Osteoblast (primary cell): ENCODE measurements at regions not wholly inside any gene's neighbourhood (a gene's known extent, or its start where the extent isn't known, plus 50 kb on each side); places are given as distances from the start of the nearest gene placed in this dataset.

Source experiments
- DNase-seq: peaks from one replicate; pipeline ENCODE4 v3.0.0; 2011; ENCODE audit warnings: low spot score, mixed read lengths; ENCODE audit not compliant: insufficient read length; ENCODE audit errors: missing footprints
- H2AFZ ChIP-seq: 2 replicates; pipeline ENCODE4 v1.6.0; 2011; ENCODE audit warnings: mild to moderate bottlenecking, low read length
- H3K27ac ChIP-seq: 2 replicates; pipeline ENCODE4 v1.5.1; 2011; ENCODE audit warnings: mild to moderate bottlenecking, low read depth, low read length, moderate library complexity
- H3K27me3 ChIP-seq: 2 replicates; pipeline ENCODE4 v1.6.0; 2012; ENCODE audit warnings: mild to moderate bottlenecking, control low read depth, inconsistent platforms, low read length, moderate library complexity; ENCODE audit not compliant: insufficient read depth
- H3K36me3 ChIP-seq: 2 replicates; pipeline ENCODE4 v1.5.1; 2011; ENCODE audit warnings: mild to moderate bottlenecking, low read length, control low read depth, moderate library complexity; ENCODE audit not compliant: insufficient read depth
- H3K4me1 ChIP-seq: 2 replicates; pipeline ENCODE4 v1.5.1; 2011; ENCODE audit warnings: mild to moderate bottlenecking, low read length, control low read depth, moderate library complexity; ENCODE audit not compliant: insufficient read depth
- H3K4me2 ChIP-seq: 2 replicates; pipeline ENCODE4 v1.6.0; 2011; ENCODE audit warnings: mild to moderate bottlenecking, low read length; ENCODE audit not compliant: insufficient read depth
- H3K4me3 ChIP-seq: fragments of 200-600 bp; sonication (generic); 3 replicates; pipeline ENCODE4 v1.5.1; 2012; ENCODE audit warnings: mild to moderate bottlenecking, low read length, inconsistent platforms; ENCODE audit not compliant: insufficient read depth
- H3K79me2 ChIP-seq: 2 replicates; pipeline ENCODE4 v1.6.0; 2012; ENCODE audit warnings: mild to moderate bottlenecking, low read length, control low read depth, inconsistent platforms; ENCODE audit not compliant: insufficient read depth
- H3K9me3 ChIP-seq: 2 replicates; pipeline ENCODE4 v1.5.1; 2011; ENCODE audit warnings: low read depth, low read length, control low read depth
- H4K20me1 ChIP-seq: 2 replicates; pipeline ENCODE4 v1.6.0; 2012; ENCODE audit warnings: mild to moderate bottlenecking, low read length, control low read depth; ENCODE audit not compliant: insufficient read depth
- TF ChIP-seq, protein P1 (sequence below): IDR thresholded peaks from 2 replicates; pipeline ENCODE4 v1.5.1; 2011; ENCODE audit warnings: mild to moderate bottlenecking, low read depth, low read length, moderate library complexity; ENCODE audit errors: extremely low read depth

DNA sequence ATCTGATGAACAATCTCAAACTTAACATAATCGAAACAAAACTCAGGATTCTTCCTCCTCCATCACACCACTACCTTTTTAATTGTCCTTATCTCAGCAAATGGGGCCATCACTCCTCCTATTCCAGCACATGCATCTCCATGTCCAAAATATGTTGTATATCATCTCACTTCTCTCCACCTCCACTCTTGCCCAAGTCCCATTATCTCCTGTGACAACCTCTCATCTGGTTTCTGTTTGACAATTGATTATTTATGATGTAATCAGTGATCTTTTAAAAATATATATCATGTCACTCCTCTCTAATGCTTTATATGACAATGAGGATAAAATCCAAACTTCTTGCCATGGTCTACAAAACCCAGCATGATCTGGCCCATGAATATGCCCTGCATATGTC lies 200.8 kb upstream of the HMGA2 start:
- DNase-seq, result no peak
- H2AFZ ChIP-seq, result no peak overlapping the region
- H3K9me3 ChIP-seq, result no peaks in the 10 kb centered on the region
- no peak overlapping the region for H3K27ac ChIP-seq
- H3K4me1 ChIP-seq, result no peaks in the 10 kb centered on the region
- H4K20me1 ChIP-seq, result no peaks in the 10 kb centered on the region
- no peaks in the 10 kb centered on the region for H3K79me2 ChIP-seq
- no peak overlapping the region for H3K4me3 ChIP-seq
- no peaks in the 10 kb centered on the region for H3K36me3 ChIP-seq
- no peaks in the 10 kb centered on the region for H3K27me3 ChIP-seq
- no peak overlapping the region for H3K4me2 ChIP-seq
- TF ChIP-seq, protein P1, sequence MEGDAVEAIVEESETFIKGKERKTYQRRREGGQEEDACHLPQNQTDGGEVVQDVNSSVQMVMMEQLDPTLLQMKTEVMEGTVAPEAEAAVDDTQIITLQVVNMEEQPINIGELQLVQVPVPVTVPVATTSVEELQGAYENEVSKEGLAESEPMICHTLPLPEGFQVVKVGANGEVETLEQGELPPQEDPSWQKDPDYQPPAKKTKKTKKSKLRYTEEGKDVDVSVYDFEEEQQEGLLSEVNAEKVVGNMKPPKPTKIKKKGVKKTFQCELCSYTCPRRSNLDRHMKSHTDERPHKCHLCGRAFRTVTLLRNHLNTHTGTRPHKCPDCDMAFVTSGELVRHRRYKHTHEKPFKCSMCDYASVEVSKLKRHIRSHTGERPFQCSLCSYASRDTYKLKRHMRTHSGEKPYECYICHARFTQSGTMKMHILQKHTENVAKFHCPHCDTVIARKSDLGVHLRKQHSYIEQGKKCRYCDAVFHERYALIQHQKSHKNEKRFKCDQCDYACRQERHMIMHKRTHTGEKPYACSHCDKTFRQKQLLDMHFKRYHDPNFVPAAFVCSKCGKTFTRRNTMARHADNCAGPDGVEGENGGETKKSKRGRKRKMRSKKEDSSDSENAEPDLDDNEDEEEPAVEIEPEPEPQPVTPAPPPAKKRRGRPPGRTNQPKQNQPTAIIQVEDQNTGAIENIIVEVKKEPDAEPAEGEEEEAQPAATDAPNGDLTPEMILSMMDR, result no peak

- Histone ChIP-seq H3K36me3 (no peaks in the 10 kb centered on the region), H3K79me2 (no peaks in the 10 kb centered on the region), H3K4me1 (no peaks in the 10 kb centered on the region), H2AFZ (peak overlapping the region; percentile 37), H3K27ac (no peak overlapping the region), H3K9me3 (no peaks in the 10 kb centered on the region), H3K4me3 (no peak overlapping the region), H3K4me2 (no peak overlapping the region), H3K27me3 (no peaks in the 10 kb centered on the region), H4K20me1 (no peaks in the 10 kb centered on the region)
- TF ChIP-seq, protein P1, result no peak
- no peak for DNase-seq
Measured at GRCh38 chr12:65624554-65625086, 199.7 kb upstream of the HMGA2 start.

GRCh38 chr12:65628061-65628460 lies 196.2 kb upstream of the HMGA2 start:
- no peaks in the 10 kb centered on the region for H3K79me2 ChIP-seq
- no peaks in the 10 kb centered on the region for H3K36me3 ChIP-seq
- H3K4me3 ChIP-seq, result no peak overlapping the region
- H3K9me3 ChIP-seq, result no peaks in the 10 kb centered on the region
- TF ChIP-seq, protein P1, result no peak
- no peak overlapping the region for H2AFZ ChIP-seq
- H3K27me3 ChIP-seq, result no peaks in the 10 kb centered on the region
- DNase-seq, result no peak
- peaks cover 25% of the 10 kb centered on the region for H3K4me1 ChIP-seq
- no peaks in the 10 kb centered on the region for H4K20me1 ChIP-seq
- H3K27ac ChIP-seq, result peak overlapping the region; percentile 43
- H3K4me2 ChIP-seq, result no peak overlapping the region

GRCh38 chr12:65630555-65630954 lies 193.7 kb upstream of the HMGA2 start:
- H3K4me2 ChIP-seq, result no peak overlapping the region
- no peaks in the 10 kb centered on the region for H3K79me2 ChIP-seq
- H4K20me1 ChIP-seq, result no peaks in the 10 kb centered on the region
- H3K27me3 ChIP-seq, result no peaks in the 10 kb centered on the region
- TF ChIP-seq, protein P1, result no peak
- no peaks in the 10 kb centered on the region for H3K36me3 ChIP-seq
- H3K27ac ChIP-seq, result peak overlapping the region; percentile 98
- H3K4me3 ChIP-seq, result no peak overlapping the region
- H2AFZ ChIP-seq, result no peak overlapping the region
- peaks cover 50% of the 10 kb centered on the region for H3K4me1 ChIP-seq
- H3K9me3 ChIP-seq, result no peaks in the 10 kb centered on the region
- no peak for DNase-seq
